ENCODE measurements at regions not wholly inside any gene's neighbourhood (a gene's known extent, or its start where the extent isn't known, plus 50 kb on each side); places are given as distances from the start of the nearest gene placed in this dataset.

GRCh38 chr4:173758132-173758531 lies 228.1 kb upstream of the HAND2 start:
- TF ChIP-seq, protein P1, sequence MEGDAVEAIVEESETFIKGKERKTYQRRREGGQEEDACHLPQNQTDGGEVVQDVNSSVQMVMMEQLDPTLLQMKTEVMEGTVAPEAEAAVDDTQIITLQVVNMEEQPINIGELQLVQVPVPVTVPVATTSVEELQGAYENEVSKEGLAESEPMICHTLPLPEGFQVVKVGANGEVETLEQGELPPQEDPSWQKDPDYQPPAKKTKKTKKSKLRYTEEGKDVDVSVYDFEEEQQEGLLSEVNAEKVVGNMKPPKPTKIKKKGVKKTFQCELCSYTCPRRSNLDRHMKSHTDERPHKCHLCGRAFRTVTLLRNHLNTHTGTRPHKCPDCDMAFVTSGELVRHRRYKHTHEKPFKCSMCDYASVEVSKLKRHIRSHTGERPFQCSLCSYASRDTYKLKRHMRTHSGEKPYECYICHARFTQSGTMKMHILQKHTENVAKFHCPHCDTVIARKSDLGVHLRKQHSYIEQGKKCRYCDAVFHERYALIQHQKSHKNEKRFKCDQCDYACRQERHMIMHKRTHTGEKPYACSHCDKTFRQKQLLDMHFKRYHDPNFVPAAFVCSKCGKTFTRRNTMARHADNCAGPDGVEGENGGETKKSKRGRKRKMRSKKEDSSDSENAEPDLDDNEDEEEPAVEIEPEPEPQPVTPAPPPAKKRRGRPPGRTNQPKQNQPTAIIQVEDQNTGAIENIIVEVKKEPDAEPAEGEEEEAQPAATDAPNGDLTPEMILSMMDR (IDR thresholded peaks at IDR 0.05) = no peak
- TF ChIP-seq POLR2AphosphoS5 (IDR thresholded peaks at IDR 0.05) (no peak), EP300 (IDR thresholded peaks at IDR 0.05) (no peak)
